ENCODE measurements at regions not wholly inside any gene's neighbourhood (a gene's known extent, or its start where the extent isn't known, plus 50 kb on each side); places are given as distances from the start of the nearest gene placed in this dataset.

DNA sequence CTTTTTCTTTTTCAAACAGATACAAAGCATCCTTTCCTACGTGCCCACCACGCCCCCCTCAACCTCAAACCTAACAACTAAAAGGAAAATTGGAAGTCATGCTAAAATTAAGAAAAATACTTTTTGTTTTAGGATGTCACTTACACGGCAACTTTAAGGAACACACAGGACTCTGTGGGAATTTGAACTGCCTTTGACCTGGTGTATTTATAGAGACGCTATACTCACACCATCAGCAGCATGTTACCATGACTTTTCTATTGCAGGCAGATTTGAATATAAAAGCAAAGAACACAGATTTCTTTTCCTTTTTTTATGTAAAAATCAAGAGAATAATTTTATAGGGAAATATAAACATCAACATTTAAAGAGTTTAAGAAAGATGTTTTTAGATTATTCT lies 198.2 kb downstream of the SIPA1L2 start:
- BruUV-seq (replicated peaks): no TSS peak
- H3K4me1 ChIP-seq: no peaks in the 10 kb centered on the region
- Mint-ChIP-seq H3K36me3 (ENCODE audit: insufficient read depth, unreplicated experiment) (no peaks in the 10 kb centered on the region), H3K9me3 (ENCODE audit: unreplicated experiment) (no peaks in the 10 kb centered on the region), H3K4me1 (ENCODE audit: low read depth, unreplicated experiment) (no peaks in the 10 kb centered on the region), H3K27ac (ENCODE audit: unreplicated experiment) (no peak overlapping the region), H3K4me3 (ENCODE audit: unreplicated experiment) (no peak overlapping the region), H3K27me3 (ENCODE audit: insufficient read depth, unreplicated experiment) (no peaks in the 10 kb centered on the region)
- ChIA-PET POLR2A (no interaction called here), CTCF (interaction anchor here (1.0 kb wide), 1 partner anchor 196 kb away, joined by 3 read pairs; no protein-coding TSS in a partner anchor)
- H3K27me3 ChIP-seq (replicated peaks; ENCODE audit: control insufficient read depth, insufficient read depth, low read length): no peaks in the 10 kb centered on the region
- TF ChIP-seq, protein P1, sequence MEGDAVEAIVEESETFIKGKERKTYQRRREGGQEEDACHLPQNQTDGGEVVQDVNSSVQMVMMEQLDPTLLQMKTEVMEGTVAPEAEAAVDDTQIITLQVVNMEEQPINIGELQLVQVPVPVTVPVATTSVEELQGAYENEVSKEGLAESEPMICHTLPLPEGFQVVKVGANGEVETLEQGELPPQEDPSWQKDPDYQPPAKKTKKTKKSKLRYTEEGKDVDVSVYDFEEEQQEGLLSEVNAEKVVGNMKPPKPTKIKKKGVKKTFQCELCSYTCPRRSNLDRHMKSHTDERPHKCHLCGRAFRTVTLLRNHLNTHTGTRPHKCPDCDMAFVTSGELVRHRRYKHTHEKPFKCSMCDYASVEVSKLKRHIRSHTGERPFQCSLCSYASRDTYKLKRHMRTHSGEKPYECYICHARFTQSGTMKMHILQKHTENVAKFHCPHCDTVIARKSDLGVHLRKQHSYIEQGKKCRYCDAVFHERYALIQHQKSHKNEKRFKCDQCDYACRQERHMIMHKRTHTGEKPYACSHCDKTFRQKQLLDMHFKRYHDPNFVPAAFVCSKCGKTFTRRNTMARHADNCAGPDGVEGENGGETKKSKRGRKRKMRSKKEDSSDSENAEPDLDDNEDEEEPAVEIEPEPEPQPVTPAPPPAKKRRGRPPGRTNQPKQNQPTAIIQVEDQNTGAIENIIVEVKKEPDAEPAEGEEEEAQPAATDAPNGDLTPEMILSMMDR (IDR thresholded peaks at IDR 0.05; ENCODE audit: insufficient read depth in 1 of 2, low read depth in 1 of 2, low read length in 1 of 2, severe bottlenecking in 1 of 2, unreplicated experiment in 1 of 2): no peak
- H3K4me3 ChIP-seq (ENCODE audit: low read depth, low read length): no peak overlapping the region
- no peaks in the 10 kb centered on the region for H3K9me3 ChIP-seq
- no peak for DNase-seq
- intact Hi-C loops (cut with micrococcal nuclease; ENCODE audit: unreplicated experiment): no loop called here
- H3K36me3 ChIP-seq (ENCODE audit: control insufficient read depth, insufficient read depth, low read length): no peaks in the 10 kb centered on the region

DNA sequence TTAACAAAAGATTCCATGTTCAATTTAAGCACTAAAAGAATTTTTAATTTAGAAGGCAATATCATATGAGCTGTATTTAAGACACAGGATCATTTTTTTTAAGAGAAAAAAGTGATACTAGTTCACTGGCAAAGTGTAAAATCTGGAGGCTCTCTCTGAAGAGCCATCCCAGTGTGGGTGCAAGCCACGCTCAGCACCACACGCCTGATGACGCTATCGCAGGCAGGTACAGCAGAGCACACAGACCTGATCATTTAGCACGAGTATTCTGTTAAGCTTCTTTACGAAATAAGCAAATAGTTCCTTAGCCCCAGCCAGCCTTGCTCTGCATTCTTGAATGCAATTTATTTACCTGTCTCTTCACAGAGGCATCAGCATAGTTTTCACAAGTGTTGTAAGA lies 198.6 kb downstream of the SIPA1L2 start:
- CTCF ChIA-PET: interaction anchor here (1.0 kb wide), 1 partner anchor 196 kb away, joined by 3 read pairs; no protein-coding TSS in a partner anchor

DNA sequence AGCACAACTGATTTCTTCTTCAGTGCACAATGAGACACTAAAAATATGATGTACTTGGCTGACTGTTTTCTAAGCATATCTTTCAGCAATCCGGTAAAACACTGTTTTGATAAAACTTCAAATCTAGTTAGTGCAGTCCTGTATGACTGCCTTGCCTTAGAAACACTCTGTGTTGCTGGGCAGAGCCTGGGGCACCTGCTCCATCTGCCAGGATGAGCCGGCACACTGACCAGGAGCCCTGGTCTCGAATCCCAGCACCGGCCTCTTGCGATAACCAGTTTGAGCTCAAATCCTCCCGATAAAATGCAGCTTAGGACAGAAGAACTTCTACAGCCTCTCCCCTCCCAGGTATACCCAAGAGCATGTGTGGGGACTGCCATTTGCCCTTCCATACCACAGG lies 199.5 kb downstream of the SIPA1L2 start:
- BruUV-seq (replicated peaks): no TSS peak
- intact Hi-C loops (cut with micrococcal nuclease; ENCODE audit: unreplicated experiment): no loop called here
- ChIA-PET POLR2A (no interaction called here), CTCF (no interaction called here)
- H3K4me1 ChIP-seq: no peaks in the 10 kb centered on the region
- Mint-ChIP-seq H3K27me3 (ENCODE audit: insufficient read depth, unreplicated experiment) (no peaks in the 10 kb centered on the region), H3K36me3 (ENCODE audit: insufficient read depth, unreplicated experiment) (no peaks in the 10 kb centered on the region), H3K4me3 (ENCODE audit: unreplicated experiment) (no peak overlapping the region), H3K27ac (ENCODE audit: unreplicated experiment) (no peak overlapping the region), H3K4me1 (ENCODE audit: low read depth, unreplicated experiment) (no peaks in the 10 kb centered on the region), H3K9me3 (ENCODE audit: unreplicated experiment) (no peaks in the 10 kb centered on the region)
- H3K4me3 ChIP-seq (ENCODE audit: low read depth, low read length): no peak overlapping the region
- DNase-seq: no peak
- TF ChIP-seq, protein P1 (IDR thresholded peaks at IDR 0.05; ENCODE audit: insufficient read depth in 1 of 2, low read depth in 1 of 2, low read length in 1 of 2, severe bottlenecking in 1 of 2, unreplicated experiment in 1 of 2): no peak
- H3K36me3 ChIP-seq (ENCODE audit: control insufficient read depth, insufficient read depth, low read length): no peaks in the 10 kb centered on the region
- no peaks in the 10 kb centered on the region for H3K27me3 ChIP-seq (replicated peaks; ENCODE audit: control insufficient read depth, insufficient read depth, low read length)
- H3K9me3 ChIP-seq: no peaks in the 10 kb centered on the region

More for the DNA sequence above, 198.6 kb downstream of the SIPA1L2 start:
- Histone ChIP-seq H3K9me3 (no peaks in the 10 kb centered on the region), H3K36me3 (ENCODE audit: control insufficient read depth, insufficient read depth, low read length) (no peaks in the 10 kb centered on the region), H3K4me1 (no peaks in the 10 kb centered on the region), H3K4me3 (ENCODE audit: low read depth, low read length) (no peak overlapping the region), H3K27me3 (replicated peaks; ENCODE audit: control insufficient read depth, insufficient read depth, low read length) (no peaks in the 10 kb centered on the region)
- DNase-seq: peak in 1 of 2 experiments; percentile 16
- Mint-ChIP-seq H3K9me3 (ENCODE audit: unreplicated experiment) (no peaks in the 10 kb centered on the region), H3K27me3 (ENCODE audit: insufficient read depth, unreplicated experiment) (no peaks in the 10 kb centered on the region), H3K4me3 (ENCODE audit: unreplicated experiment) (no peak overlapping the region), H3K27ac (ENCODE audit: unreplicated experiment) (no peak overlapping the region), H3K4me1 (ENCODE audit: low read depth, unreplicated experiment) (no peaks in the 10 kb centered on the region), H3K36me3 (ENCODE audit: insufficient read depth, unreplicated experiment) (no peaks in the 10 kb centered on the region)
- POLR2A ChIA-PET: no interaction called here
- TF ChIP-seq, protein P1 (IDR thresholded peaks at IDR 0.05; ENCODE audit: insufficient read depth in 1 of 2, low read depth in 1 of 2, low read length in 1 of 2, severe bottlenecking in 1 of 2, unreplicated experiment in 1 of 2): no peak
- intact Hi-C loops (cut with micrococcal nuclease; ENCODE audit: unreplicated experiment): no loop called here
- no TSS peak for BruUV-seq (replicated peaks)
